ENCODE measurements at regions not wholly inside any gene's neighbourhood (a gene's known extent, or its start where the extent isn't known, plus 50 kb on each side); places are given as distances from the start of the nearest gene placed in this dataset.

DNA sequence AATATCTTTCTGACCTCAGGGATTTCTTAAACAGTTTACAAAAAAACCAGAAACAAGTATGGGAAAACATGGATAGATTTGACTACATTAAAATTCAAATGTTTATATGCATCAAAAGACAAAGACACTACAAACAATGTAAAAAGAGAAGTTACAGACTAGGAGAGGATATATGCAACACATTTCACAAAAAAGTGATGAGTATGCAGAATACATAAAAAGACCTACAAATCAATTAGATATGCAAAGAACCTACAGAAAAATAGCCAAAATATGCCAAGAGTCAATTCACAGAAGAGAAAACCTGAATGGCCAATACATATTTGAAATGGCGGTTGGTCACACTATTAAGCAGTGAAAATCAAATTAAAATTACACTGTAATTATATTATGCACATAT, 175.0 kb downstream of the FOXD2 start:
- TF ChIP-seq, protein P1, sequence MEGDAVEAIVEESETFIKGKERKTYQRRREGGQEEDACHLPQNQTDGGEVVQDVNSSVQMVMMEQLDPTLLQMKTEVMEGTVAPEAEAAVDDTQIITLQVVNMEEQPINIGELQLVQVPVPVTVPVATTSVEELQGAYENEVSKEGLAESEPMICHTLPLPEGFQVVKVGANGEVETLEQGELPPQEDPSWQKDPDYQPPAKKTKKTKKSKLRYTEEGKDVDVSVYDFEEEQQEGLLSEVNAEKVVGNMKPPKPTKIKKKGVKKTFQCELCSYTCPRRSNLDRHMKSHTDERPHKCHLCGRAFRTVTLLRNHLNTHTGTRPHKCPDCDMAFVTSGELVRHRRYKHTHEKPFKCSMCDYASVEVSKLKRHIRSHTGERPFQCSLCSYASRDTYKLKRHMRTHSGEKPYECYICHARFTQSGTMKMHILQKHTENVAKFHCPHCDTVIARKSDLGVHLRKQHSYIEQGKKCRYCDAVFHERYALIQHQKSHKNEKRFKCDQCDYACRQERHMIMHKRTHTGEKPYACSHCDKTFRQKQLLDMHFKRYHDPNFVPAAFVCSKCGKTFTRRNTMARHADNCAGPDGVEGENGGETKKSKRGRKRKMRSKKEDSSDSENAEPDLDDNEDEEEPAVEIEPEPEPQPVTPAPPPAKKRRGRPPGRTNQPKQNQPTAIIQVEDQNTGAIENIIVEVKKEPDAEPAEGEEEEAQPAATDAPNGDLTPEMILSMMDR (IDR thresholded peaks at IDR 0.05), result no peak
- TF ChIP-seq POLR2A (IDR thresholded peaks at IDR 0.05) (no peak), POLR2AphosphoS5 (IDR thresholded peaks at IDR 0.05) (no peak)

All from sigmoid colon (tissue), 4 donors.